ENCODE measurements at regions not wholly inside any gene's neighbourhood (a gene's known extent, or its start where the extent isn't known, plus 50 kb on each side); places are given as distances from the start of the nearest gene placed in this dataset.

DNA sequence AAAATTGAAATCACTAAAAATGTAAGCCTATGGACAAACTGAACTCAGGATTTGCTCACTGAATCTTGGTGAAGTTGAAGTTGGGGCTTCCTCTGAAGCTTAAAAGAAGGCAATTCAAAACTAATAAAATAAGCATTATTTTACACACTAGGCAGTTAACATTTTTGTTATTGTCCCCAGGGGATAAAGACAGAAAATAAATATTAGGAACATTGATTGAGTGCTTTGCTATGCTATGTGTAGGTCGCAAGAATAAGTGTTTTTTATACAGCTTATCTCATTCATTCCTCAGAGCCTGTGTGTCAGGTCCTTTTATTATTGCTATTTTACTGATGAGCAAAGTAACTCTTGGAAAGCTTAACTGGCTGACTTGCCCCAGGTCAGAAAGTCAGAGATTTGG lies 82.2 kb downstream of the ZNF608 start:
- DNase-seq (ENCODE audit: low read depth in 2 of 2) = no peak

DNA sequence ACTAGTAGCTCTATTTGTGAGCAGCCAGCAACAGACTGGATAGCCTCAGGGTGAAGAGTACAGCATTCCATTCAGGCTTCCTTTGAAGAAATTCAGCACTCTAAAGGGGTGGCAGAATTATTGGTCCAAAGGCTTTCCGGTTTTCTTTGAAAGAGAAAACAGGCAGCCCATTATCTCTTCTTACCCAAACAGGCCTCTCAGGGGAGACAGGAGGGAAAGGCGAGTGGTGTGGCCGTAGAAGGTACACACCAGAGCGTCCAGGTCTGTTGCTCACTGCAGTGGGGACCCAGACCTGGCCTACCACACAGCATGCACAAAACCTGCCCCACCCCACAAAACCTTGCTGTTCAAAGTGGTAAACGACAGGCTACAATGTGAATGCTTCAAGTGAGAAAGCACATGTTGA lies 83.3 kb downstream of the ZNF608 start:
- no peak for DNase-seq (ENCODE audit: low read depth in 2 of 2)

DNA sequence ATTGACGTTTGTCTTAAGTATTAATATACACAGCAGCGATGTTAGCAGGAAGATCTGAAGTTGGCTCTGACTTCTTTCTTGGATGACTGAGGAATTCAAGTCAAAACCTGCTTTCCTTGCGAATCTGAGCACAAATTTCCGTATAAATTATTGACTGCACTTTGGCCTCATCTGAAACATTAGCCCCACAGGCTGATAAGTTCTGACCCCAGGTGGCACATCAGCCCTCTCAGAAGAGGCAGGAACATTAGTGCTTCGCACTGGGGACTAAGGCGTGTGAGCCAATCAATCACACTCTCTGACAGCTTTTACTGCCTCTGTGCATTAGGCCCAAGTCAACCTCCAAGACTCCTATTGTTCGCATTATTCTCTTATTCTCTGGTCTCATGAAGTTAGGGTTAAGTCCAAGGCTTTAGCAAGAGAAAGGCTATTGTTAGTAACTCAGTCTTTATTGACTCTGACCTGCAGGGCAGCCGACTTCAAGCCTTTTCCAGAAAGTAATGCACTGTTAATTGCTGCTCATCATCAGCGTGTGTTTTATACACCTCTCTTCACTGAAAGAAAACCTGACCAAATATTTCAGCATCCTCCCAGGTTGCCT lies 84.2 kb downstream of the ZNF608 start:
- DNase-seq (ENCODE audit: low read depth in 2 of 2) = no peak

DNA sequence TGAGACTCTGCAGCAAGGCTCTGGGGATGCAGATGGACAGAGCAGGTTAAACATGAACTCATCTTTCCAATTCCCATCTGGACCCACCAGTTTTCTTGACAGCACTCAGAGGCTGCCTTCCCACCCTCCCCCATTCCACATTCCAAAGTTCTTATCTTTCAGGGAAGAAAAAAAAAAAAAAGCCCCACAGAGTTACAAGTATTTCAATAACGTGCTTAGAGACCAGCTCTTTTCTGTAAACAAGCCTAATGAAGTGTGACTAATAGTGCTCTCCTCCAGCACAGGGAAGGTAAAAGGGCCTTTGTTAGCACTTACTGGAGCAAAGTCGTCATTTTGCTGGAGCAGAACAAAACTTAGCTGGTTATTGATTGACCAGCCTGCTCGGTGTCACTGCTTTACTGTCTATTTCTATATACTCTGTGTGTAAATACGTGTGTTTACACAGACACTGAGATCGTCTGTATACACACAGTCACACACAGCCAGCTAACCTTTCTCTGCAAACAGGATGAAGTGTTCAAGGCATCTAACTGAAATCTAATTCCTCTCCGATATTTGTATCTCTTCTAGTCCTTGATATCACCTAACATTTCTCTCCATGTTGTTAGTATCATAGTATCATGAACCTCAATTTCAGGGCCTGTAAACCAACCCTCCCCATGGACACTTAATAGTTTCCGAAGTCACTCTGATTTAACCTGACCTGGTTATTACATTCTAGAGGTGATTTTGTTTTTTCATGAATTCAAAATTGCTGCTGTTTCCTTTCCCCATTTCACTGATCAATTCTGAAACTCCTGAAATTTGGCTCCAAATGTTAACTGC lies 84.9 kb downstream of the ZNF608 start:
- DNase-seq (ENCODE audit: low read depth in 2 of 2) = no peak

DNA sequence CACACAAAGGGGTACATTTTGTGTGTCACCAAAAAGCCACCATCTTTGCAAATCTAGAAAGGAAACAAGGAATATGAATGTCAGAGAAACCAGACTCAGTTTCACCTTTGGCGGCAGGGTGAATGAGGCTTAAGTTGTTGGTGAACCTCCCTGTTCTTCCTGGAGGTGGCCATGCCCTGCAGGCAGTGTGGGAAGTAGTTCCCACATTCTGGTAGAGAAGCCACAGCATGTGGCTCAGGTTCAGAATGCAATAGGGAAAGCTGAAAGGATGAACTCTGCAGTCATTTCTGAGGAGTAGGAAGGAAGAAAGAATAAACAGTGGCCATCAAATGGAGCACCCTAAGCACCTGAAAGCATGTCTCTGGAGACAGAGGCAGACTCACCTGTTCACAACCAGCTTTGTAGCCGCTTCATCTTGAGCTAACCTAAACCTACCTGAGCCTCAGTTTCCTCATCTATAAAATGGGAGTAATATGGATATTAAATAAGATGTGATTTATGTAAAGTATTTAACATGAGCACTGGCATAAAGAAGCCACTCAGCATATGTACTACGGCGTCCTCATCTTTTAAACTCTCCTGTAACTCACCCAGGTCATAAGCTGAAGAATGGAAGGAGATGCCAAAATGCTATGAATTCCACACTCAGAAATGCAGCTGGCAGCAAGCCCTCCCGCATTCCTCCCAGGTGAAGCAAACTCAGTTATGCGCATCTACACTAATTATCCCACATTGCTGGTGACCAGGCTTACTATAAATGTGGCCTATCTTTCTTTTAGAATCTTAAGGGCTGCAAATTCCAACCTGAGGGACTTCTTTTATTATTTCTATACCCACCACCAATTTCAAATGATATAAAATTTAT lies 86.0 kb downstream of the ZNF608 start:
- DNase-seq (ENCODE audit: low read depth in 2 of 2) = no peak

DNA sequence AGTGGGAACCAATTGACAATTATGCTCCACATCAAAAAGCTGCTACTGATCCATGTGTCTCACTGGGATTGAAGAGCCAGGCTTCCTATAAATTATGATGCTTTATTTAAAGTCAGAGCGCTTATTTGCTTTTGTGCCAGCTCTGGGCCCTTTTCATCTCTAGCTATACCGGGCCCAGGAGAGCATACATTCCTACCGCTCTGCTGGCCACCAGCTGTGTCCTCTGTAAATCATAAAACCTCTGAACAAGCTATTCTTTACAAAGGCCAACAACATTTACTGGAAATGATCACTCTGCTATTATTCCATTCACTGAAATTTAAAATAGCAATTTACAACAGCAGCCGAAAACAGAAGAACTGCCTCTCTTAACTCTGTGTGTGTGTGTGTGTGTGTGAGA lies 86.6 kb downstream of the ZNF608 start:
- DNase-seq (ENCODE audit: low read depth in 2 of 2) = no peak

DNA sequence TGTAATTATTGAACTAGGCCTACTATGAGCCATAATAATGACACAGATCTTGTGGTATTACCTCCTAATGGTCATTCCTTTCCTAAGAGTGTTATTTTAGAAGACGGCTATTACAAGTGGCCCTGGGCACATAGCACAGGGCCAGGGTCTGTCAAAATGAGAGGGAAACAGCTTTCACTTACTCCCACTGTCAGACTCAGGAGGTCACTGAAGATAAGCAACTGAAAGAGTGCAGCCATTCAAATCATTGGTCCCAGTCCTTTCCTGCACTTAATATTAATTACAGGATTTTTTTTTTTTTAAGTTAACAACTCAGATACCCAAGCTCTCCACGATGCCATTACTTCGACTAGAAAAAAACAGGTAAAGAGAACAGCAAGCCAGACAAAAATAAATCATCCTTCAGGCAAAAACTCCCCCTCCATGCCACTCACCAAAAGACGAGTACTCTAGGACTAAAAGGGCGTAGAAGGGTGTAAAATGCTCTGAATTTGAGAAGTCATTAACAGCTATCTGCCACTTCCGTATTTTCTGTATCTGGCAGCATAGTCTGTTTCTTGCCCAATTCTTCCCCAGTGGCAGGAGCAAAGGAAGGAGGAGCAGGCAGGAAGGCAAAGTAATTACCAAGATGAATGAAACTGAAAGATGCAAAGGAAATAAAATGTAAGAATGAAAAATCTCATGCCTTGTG lies 87.4 kb downstream of the ZNF608 start:
- no peak for DNase-seq (ENCODE audit: low read depth in 2 of 2)

DNA sequence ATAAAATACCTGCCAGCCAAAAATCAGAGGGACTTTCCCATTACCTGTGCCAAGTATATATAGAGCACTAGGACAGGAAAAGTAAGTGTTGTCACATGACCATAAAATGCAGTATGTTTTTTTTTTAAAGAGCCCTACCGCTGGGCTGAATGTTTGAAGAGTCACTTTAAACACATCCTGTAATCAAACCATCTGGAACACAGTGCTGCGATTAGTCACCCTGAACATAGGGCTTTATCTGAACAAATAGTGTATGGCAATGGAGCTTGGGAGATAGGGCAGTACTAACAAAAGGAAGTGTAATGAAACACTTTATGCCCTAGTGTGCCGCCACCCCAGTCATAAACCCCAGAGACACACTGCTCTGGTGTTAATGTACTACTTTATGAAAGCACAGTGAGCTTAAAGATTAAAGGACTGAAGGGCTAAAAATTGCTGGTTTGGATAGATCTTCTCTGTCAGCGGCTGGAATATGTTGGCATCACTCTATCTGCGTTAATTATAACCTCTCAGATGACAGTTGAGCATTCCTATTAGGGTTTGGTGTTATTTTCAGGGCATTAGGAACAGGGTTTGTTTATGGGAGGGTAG lies 90.4 kb downstream of the ZNF608 start:
- no peak for DNase-seq (ENCODE audit: low read depth in 2 of 2)

DNA sequence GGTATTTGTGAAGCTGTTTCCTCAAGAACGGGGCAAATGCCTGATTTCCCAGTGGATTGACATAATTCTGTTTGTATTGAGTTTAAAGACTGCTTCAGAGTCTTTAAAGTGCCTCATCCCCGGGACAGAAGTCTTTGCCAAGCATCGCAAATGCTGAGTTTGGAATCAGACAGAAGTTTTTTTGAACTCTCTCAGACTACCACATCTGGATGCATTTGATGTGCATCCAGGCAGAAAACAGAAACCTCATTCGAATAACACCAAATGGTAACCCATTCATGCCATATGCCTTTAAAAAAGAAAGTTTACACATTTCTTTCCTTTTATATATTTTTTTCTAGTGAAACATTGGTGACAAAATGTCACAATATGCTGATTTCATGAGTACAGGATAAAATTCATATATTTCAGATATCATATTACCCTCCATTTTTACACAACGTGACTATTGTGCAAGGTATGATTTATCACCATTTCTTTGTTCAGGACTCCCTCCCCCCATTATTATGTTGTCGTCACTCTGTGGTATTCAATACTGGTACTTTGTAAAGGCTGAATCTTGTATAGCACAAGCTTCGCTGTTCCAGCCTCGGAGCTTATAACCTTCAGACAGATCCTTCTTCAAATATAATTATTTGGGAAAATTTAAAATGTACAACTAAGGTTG lies 91.1 kb downstream of the ZNF608 start:
- DNase-seq (ENCODE audit: low read depth in 2 of 2) = no peak

DNA sequence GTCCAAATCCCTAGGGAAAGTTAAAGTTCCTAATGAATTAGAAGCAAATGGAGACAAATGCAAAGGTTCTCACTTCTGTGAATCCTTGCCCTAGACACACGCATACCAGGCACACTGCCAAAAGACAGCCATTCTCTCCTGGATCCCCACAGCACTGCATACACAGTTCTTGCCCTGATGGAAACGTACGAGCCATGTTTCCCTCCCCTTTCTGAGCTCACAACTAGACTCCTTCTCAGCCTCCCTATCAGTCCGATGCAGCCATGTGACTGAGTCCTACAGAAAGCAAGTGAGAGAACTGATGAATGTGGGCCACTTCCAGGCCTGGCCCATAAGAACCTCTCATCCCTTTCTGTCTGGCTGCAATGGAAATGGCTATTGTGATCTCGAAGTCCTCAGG lies 92.0 kb downstream of the ZNF608 start:
- no peak for DNase-seq (ENCODE audit: low read depth in 2 of 2)

DNA sequence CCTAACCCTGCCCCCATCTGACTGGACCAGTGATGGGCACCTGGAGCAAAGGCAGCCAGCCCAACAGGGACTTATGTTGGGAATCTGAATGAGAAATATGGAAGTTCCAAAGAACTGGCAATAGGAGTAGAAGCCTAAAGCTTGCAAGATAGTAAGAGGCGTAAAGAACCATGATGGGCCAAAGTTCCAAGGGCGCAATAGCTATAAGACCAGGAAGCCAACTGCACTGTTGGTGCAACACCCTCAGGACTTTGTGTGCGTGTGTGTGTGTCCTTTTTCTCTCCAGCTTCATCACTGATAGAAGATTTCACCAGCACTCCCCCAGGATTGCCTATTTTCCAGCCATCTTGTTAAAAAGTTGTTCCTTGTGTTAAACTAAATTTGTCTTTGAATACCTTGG lies 92.8 kb downstream of the ZNF608 start:
- DNase-seq (ENCODE audit: low read depth in 2 of 2) = no peak

DNA sequence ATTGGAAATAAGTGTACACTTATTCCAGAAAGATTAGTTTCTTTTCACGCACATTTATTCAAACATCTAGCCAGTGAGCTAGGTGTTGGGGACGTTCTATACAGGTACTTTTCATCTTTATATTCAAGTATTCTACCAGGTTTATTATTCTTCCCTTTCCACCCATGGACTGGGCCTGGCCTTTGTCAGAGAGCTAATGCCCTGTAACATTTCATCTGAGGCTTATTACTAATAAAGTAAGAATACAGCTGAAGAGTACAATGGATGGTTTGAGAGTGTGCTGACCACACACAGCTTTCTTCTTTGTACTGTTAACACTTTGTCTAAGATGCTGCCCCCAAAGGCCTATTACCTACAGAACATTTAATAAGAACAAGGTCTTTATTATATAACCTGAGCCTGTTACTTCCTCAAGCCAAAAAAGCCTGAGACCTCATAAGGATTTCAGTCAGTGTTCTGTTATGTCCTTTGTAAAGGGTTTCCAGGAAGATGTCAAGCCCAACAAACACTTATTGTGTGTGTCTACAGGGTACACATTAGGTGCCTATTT lies 93.5 kb downstream of the ZNF608 start:
- no peak for DNase-seq (ENCODE audit: low read depth in 2 of 2)

DNA sequence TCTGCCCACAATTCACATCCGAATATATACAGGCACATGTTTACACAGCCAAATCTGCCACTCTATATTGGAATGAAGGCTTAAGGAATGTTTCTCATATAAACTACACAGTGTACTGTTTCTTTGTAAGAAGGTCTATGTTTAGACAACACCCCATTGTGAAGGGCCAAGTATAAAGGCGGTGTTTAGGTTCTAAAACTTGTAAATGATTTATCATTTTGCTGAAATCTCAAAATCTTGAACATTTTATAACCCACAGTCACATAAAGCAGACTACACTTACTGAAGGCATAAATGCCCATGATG lies 94.0 kb downstream of the ZNF608 start:
- DNase-seq (ENCODE audit: low read depth in 2 of 2) = no peak

DNA sequence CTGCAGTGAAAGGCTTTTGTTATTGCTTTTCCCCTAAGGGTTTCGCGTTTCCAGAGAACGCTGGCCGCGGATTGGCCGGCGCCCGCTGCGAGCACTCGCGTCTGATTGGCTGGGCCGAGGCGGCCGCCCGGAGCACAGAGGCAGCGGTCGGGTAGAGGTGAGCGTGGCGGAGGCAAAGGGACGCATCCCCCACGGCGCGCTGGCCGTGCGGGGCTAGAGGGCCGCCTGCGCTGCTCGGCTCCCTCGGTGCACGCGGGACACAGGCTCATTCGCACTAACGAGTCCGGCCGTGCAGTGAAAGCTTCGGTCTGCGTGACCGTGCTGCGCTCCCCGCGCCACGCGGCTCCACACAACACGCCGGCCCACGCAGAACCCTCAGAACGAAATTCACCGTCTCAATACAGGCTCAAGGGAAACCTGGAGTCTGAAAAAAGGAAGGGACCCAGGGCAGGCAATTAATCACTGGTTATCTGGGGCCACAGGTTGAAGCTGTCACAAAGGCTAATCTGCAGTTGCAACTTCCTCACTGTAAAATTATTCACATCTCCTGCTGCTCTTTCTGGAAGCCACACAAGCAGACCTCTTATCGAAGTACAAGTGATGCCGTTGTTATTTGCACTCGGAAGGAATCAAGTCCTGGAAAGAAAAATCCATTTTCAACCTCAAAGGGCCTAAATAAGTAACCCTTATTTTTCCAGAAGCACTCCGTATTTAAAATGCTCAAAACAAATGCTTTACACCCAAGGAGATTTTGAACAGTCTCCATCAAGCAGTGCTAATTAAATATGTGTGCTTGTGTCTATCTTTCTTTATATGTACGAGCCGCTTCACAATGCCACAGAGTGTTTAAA lies 94.6 kb downstream of the ZNF608 start:
- peak in 1 of 2 donors; percentile 7 for DNase-seq (ENCODE audit: low read depth in 2 of 2)

DNA sequence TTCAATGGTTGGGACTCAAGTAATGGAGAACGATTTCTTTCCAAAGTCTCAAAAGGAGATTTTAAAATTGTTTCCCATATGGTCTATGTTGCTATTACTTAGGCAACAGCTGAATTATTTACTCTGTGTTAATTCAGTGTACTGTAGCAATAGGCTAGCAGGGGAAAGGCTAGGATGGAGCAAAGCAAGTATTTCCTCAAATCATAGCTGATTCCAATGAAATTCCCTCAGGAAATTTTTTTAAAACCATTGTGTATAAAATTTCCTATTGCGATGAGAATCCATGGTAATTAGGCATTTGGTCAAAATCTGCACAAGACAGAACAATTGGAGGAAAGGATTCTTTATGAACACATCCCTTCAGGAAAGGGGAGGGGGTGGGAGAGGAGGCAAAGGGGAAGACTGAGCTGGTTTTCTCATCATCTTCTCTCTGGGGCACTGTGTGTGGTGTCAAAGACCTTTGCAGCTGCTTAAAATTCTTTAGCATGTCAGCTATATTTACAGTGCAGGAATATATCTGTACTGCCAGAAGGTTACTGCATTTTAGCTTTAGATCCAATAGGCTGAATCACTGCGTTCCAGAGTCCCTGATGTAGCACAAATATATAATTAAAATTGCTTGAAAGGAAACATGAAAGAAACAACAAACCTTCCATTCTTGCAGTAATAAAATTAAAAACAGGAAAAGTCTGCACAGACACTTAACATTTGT lies 95.3 kb downstream of the ZNF608 start:
- no peak for DNase-seq (ENCODE audit: low read depth in 2 of 2)

DNA sequence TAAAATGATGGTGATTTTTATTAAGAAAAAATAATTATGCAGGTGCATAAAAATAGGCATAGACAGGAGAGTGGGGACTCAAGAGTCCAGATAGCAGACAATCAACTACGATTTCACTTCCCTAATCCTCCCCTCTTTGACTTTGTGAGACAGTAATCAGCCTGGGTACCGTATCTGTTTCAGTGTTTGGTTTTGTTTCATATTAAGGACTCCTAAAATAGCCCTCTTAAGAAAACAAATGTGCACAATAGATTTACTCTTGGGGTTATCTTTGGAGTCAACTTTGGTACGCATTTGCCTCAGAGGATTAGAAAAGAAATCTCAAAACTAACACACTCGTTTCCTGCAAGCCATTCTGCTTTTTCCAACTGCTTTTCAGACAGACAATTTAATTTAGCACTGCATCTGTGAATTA lies 96.3 kb downstream of the ZNF608 start:
- DNase-seq (ENCODE audit: low read depth in 2 of 2) = no peak

DNA sequence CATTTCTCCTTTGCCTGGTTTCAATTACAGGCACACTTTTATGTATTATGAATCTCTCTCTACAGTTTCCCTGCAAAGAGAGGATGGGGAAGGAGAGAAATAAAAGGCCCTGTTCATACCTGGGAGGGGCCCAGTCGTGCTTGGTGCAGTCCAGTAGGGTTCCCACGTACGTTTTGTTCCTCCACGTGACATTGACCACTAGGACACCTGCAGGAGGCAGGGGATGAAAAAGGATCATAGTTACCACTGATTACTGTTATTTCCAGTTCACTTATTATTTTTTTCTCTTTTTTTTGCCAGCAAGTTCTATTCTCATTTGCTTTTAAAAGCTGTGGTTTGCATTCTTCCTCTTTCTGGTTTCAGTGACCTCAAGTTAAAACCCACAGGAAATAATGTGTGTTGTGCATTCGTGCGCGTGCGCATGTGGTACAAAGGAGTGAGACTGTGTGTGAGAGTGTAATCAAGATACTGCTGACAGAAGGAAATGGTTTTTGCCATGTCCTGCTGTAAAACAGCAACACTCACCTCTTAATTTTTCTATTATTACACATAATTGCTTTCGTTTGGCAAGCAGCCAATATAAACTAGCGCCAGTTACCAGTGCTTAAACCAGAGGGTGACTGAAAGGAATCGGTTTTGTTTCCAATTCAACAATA lies 96.8 kb downstream of the ZNF608 start:
- DNase-seq (ENCODE audit: low read depth in 2 of 2) = peak; percentile 41 to 51

DNA sequence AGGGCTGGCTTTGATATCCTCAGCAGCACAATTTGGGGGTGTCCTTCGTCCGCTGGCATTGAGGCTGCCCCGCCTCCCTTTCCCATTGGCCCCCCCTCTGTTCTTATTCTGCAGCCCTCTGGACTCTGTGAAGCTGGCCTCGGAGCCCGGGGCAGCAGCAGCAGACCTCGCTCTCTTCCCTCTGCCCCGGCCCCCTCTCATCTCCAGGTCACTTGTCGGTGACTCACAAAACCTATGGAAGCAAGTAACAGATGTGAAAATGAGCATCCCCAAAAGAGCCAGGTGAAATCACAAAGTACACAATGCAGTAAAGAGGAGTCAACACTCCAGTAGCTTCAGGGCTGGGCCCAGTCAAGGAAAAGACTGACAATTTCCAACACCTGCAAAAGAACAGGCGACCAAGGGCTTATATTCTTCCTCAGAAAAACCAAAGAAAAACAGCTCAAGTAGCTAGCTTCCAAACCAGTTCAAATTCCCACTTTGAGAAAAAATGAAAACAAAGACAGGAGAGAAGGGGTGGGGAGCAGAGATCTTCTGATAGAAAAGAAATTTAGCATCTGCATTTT lies 97.5 kb downstream of the ZNF608 start:
- DNase-seq (ENCODE audit: low read depth in 2 of 2) = no peak

DNA sequence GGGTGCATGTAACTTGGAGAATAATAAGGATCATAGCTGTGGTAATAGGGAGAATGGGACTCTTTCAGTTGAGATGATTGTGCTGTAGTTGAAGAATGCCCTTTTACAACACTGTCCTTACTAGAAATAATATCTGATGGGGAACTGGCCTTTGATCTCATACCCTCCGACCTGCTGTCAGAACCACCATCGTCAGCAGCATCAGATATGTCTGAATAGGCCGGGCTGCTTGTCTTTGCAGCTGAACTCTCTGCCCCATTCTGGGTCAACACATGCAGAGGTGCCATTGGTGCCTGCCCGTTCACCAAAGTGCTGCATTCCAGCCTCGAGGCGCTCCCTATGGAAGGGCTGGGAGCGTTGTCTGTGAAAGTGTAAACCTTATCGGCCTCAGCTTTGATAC lies 99.1 kb downstream of the ZNF608 start:
- DNase-seq (ENCODE audit: low read depth in 2 of 2) = no peak

Data from stimulated activated CD8-positive, alpha-beta memory T cell treated with anti-CD3 and anti-CD28 coated beads, Interleukin-2, amount 100 ng/mL, for 48 hours (primary cell).